Activated CD4-positive, alpha-beta T cell treated with anti-CD3 and anti-CD28 coated beads, Interleukin-2, amount 50 U/mL, for 1 hour (primary cell): ENCODE measurements at regions not wholly inside any gene's neighbourhood (a gene's known extent, or its start where the extent isn't known, plus 50 kb on each side); places are given as distances from the start of the nearest gene placed in this dataset.
"Not testable (repeated sequence)": the region's sequence is repeated elsewhere in the genome, so short reads cannot be mapped to it uniquely, and the experiment has no call there.

Experiments
- DNase-seq: peaks from one replicate; pipeline ENCODE4 v3.0.0-alpha.2; 2020

- not testable (repeated sequence) for DNase-seq
Observed at GRCh38 chr10:77740396-77740795, 102.8 kb upstream of the KCNMA1 start.

DNA sequence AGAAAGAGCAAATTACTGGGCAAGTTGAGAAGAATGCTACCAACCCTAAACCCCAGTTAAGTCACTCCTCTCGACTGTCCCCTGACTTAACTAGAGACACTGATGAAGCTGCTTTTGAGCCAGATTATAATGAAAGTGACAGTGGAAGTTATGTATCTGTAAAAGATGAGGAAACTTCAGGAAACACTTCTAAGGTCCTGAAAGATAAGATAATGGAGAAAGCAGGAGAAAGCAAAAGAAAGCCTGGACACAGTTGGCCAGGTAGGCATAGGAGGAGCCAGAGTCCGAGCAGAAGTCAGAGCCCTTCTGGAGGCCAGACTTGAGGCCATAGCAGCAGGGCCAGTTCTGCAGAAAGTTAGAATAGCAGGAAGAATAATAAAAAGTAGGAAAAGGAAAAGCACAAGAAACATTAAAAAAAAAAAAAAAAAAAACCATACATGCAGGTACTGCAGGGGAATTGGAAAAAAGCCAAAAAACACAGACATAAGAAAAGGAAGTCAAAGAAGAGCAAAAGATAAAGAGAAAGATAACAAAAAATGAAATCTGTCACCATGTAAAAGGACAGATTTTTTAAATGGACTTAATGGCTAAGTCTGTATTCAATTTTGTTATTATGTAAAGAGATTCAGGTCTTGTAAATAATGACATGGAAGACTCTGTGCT is 101.0 kb upstream of the KCNMA1 start:
- no peak for DNase-seq

GRCh38 chr10:77737608-77738007 is 100.0 kb upstream of the KCNMA1 start:
- DNase-seq, result no peak

- not testable (repeated sequence) for DNase-seq
Observed at GRCh38 chr10:77735136-77735535, 97.5 kb upstream of the KCNMA1 start.

DNA sequence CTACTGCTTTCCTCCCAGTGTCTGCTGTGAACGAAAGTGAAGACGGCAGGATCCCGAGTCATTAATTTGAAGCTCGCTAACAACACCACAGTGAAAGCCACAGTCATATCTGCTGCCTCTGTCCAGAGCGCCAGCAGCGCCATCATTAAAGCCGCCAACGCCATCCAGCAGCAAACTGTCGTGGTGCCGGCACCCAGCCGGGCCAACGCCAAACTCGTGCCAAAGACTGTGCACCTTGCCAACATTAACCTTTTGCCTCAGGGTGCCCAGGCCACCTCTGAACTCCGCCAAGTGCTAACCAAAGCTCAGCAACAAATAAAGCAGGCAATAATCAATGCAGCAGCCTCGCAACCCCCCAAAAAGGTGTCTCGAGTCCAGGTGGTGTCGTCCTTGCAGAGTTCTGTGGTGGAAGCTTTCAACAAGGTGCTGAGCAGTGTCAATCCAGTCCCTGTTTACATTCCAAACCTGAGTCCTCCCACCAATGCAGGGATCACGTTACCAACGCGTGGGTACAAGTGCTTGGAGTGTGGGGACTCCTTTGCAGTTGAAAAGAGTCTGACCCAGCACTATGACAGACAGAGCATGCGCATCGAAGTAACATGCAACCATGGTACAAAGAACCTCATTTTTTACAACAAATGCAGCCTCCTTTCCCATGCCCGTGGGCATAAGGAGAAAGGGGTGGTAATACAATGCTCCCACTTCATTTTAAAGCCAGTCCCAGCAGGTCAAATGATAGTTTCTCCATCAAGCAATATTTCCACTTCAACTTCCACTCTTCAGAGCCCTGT is 94.8 kb upstream of the KCNMA1 start:
- DNase-seq, result no peak

GRCh38 chr10:77727481-77727880 is 89.9 kb upstream of the KCNMA1 start:
- no peak for DNase-seq

GRCh38 chr10:77726732-77727131 is 89.1 kb upstream of the KCNMA1 start:
- no peak for DNase-seq

GRCh38 chr10:77726301-77726700 is 88.7 kb upstream of the KCNMA1 start:
- no peak for DNase-seq

DNA sequence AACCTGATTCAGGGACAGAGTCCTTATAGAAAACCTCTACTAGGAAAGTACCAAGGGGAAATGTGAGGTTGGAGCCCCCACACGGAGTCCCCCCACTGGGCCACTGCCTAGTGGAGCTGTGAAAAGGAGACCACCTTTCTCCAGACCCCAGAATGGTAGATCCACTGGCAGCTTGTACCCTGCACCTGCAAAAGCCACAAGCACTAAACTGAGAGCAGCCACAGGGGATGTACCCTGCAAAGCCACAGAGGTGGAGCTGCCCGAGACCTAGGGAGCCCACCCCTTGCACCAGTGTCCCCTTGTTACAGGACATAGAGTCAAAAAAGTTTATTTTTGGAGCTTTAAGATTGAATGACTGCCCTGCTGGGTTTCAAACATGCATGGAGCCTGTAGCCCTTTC is 87.2 kb upstream of the KCNMA1 start:
- DNase-seq, result no peak

DNA sequence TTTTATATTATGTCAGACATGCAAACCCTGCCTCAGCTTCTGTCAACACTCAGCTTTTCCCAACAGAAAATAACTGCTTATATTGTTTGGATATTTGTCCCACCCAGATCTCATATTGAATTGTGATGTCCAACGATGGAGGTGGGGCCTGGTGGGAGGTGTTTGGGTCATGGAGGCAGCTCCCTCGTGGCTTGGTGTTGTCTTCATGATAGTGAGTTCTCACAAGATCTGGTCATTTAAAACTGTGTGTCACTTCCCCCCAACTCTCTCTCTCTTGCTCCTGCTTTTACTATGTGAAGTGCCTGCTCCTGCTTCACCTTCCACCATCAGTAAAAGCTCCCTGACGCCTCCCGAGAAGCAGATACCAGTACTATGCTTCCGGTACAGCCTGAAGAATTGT is 85.8 kb upstream of the KCNMA1 start:
- DNase-seq, result no peak

DNA sequence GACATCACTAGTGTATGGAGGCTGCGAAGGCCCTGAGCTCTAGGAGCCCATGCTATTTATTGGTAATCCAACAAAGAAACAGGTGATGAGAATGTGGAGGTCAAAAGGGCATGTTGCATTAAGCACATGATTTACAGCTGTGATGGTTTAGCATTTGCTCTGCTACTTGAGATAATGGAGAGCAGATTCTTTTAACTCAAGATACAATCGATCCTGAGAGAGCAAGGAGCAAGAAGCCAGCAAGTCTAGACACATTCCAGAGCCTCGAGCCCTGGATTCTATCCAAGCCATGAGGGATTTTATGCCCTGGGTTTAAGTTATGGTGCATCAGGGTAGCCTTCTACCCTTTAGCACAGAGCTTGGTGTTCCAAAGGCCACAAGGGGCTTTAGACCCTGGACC is 85.3 kb upstream of the KCNMA1 start:
- not testable (repeated sequence) for DNase-seq

DNA sequence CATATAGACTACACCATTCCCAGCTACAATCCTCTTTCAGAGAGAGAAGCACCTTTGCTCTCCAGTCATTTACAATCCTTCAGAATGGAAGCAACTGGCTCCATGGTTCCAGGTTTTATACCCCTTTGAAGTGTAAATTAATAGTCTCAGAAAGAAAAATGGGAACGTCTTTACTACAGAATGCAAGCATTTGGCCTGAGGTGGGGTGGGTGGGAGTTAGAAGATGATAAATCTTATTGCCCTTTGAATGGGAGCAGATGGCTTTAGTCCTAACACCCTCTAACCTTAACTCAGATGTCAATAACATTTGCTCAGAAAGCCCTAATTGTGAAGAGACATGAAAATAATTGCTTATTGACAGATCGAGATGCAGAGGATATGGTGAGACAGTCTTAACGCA is 84.2 kb upstream of the KCNMA1 start:
- no peak for DNase-seq

DNA sequence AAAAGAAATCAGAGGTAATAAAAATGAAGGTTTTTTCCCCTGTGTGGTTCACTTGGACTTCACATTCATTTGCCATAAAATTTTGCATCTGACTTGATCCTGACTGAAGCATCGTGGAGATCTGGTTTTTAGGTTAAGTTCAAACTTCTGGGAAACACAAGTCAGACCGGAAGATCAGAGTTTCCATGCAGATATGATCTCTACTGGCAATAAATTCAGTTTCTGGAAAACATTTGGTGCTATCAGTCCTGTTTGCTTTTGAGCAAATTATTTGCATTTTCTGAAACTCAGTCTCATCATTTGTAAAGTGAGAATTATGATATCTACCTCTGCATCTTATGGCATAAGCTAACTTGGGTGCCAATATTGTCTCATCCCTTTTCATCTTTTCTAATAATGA is 81.3 kb upstream of the KCNMA1 start:
- DNase-seq, result no peak

- not testable (repeated sequence) for DNase-seq
Observed at GRCh38 chr10:77718312-77718711, 80.7 kb upstream of the KCNMA1 start.

- DNase-seq, result no peak
Observed at GRCh38 chr10:77717336-77717735, 79.7 kb upstream of the KCNMA1 start.

DNA sequence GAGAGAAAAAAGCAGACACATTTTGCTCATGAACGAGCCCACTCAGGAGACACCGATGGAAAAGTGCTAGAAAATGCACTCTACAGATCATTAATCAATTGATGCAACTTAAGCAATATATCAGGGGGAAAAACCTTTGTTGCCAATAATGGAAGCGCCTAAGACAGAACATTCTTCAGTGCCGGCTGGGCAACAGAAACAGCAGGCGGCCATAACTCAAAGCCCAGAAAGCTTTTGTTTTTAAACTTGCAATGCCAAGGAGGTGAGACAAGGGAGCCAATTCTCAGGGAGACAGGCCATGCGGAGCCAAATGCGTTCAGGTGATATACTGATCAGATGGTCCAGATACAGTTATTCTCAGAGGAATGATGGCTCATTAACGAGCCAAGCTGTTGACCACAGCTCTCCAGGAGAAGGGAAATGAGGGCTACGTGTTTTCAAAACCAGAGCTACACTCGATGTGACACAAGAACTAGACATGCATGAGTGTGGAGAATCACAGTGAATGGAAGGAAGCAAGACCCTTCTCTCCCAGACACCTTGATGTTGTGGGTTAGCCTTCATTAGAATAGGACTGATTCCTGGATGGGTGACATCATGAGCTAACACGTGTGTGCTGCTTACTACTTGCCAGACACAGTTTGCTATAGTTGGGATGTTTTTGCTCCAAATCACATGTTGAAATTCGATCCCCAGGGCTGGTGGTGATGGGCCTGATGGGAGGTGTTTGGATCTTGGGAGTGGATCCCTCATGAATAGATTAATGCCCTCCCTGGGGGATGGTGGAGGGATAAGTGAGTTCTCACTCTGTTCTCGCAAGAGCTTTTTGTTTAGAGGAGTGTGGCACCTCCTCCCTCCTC is 79.1 kb upstream of the KCNMA1 start:
- no peak for DNase-seq

DNA sequence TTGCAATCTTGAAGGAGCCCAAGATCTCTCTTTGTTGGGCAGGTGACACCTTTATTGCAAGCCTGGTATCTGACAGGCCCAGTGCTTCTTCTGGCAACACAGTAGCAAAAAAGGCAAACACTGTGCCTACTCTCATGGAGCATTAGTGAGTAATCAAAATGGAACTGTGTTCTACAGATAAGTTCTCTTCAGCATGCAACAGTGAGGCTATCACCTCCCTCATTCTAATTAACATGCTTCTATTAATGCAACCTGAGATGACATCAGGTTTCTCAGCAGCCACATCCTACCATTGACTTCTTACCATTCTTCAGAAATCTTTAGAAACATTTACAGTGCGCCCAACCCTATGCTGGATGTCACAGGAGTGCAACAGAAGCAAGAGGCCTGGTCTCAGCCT is 77.9 kb upstream of the KCNMA1 start:
- no peak for DNase-seq

DNA sequence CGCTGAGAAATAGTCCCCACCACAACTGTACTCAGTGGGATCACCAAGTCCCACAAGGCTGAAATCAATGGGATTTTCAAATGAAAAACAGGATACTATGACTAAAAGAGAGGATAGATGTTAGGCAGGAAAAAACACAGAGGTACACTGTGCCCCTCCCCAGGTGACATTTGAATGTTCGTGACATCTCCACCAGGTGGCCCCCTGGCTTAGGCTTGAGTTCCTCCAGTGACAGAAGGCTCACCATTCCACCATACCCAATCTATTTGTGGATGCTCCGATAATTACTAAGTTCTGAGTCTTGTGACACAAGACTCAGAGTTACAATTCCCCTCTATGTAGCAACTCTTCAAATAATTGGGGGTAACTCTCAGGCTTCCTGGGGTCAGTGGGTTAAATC is 77.5 kb upstream of the KCNMA1 start:
- no peak for DNase-seq

DNA sequence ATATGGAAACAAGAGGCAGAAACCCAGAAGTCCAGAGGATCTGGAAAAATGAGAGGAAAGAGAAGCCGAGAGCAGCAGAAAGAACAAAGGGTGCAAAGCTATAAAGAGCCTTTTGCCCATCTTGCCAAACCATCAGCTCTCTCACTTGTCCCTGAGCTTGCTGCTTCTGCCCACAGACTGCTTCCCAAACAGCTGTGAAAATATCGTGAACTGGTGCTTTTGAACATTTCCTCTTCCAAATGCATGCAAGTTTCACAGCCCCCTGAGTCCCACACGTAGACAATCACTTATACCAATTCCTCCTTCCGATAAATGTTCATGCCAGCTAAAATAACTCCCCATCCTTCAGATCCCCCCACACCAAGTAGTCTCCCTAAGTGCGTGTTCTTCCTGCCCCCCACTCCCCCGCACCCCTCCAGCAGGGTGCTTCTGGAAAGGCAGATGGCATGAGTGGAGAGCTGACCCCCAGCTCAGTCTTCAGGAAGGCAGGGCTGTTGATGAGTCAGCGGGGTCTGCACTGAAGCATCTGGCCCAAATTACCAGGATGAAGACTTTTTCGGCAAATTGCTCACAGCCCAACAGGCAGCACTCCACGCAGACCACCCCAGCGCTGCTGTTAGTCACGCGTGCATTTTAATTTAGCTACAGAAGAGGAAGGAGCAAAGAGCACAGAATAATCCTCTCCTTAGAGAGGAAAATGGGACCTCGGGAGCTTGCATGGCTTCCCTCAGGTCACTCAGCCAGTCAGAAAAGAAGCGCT is 76.1 kb upstream of the KCNMA1 start:
- DNase-seq, result no peak

DNA sequence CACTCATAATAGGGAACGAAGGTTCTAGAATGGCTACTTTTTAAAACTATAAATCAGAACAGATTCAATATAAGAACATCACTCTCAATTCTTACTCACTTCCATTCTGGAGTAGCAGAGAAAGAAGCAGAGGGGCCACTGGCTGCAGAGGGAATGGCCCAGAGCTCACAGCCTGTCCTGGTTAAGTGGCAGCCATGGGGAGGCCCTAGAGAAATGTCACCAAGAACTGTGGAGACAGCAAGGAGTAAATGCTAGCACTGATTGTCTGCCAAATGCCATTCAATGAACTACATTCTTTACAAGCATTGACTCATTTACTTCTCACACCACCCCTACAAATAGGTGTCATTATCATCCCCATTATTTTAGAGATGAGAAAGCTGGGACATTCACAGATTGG is 74.6 kb upstream of the KCNMA1 start:
- DNase-seq, result no peak

- DNase-seq, result no peak
Observed at GRCh38 chr10:77711683-77712049, 74.1 kb upstream of the KCNMA1 start.

DNA sequence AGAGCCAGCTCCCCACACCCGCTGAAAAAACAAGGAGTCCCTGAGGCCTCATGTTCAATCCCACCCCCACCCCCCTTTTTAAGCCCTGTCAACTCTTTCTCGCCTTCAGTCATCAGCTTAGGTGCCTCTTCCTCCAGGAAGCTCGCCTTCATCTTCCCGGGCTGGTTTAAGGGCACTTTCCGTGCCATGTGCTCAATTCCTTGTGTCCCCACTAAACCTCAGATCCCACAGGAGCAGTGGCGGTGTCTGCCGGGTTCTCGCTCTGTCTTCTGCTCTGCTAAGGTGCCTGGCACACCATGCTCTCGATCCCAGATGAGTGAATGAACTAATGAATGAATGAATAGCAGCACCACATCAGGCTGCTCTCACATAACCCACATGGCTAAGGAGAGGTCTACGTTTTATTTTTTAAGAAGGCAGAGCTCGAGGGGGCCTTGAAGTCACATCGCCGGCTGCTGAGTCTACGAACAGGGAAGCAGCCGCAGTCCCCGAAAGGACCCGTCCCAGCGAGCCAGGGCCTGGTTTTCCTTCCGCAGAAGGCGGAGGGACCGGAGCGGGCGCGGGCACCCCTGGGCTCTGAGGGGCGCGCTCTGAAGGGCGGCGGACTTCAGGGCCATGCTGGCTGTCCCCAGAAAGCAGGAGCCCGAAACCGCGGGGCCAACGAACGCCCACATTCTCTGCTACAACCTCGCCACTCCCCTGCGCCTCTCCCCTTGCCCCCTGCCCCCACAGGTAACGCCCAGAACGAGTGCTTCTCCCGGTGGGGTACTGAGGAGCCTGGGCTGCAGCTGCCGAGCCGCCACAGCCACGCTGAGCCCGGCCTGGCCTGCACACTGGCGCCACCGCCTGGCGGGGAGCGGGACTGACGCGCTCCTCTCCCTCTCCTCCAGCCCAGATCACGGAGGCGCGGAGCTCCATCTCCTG is 73.4 kb upstream of the KCNMA1 start:
- DNase-seq, result peak; percentile 68
